ENCODE measurements at regions not wholly inside any gene's neighbourhood (a gene's known extent, or its start where the extent isn't known, plus 50 kb on each side); places are given as distances from the start of the nearest gene placed in this dataset.
"Not testable (repeated sequence)": the region's sequence is repeated elsewhere in the genome, so short reads cannot be mapped to it uniquely, and the experiment has no call there.

- no peak for DNase-seq
Observed at GRCh38 chr4:23068287-23068686, 375.6 kb downstream of the GBA3 start.

GRCh38 chr4:23062188-23062587 is 369.5 kb downstream of the GBA3 start:
- no peak for DNase-seq

DNA sequence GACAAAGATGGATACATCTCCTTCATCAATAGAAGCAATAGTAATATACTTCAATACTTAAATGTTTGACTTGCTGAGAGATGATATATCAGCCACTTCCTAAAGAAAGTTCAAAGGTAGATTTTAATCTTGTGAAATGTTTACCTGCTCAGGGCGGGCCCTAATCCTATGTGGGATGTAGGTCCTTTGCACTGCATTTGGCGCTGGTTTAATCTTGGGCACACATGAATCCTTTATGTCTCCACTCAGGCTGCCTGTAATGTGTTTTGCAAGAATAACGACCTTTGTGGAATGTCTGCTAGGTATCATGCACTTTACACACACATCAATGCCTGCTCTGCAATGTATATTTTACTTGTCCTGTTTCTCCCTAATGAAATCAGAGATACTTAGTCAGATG is 368.7 kb downstream of the GBA3 start:
- no peak for DNase-seq

- no peak for DNase-seq
Observed at GRCh38 chr4:23060776-23061175, 368.0 kb downstream of the GBA3 start.

DNA sequence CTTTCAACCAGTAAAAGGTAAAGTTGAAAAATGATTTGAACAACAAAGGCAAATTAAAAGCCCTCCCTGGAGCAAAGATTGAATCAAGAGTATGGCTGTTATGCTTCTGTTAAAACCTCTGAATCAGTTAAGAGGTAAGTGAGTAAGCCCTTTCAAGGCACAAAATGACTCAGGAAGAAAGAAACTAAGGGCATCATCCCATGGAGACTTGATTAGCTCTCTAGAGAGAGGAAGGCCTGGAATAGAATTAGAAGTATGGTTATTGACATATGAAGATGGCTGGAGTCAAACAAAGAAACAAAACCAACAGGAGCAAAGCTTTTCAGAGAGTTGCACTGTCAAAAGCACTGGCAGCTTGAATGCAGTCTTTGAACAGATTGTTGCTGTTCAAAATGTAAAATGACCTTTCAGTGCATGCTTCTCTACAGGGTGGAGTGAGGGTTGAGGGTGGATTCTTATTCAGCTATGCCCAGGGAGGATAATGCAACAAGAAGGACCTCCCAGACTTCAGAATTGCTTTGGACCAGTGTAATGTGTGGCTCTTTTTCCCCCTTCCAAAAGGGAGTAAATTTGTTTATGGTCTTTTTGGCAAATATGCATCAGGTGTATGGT is 365.5 kb downstream of the GBA3 start:
- DNase-seq: no peak

DNA sequence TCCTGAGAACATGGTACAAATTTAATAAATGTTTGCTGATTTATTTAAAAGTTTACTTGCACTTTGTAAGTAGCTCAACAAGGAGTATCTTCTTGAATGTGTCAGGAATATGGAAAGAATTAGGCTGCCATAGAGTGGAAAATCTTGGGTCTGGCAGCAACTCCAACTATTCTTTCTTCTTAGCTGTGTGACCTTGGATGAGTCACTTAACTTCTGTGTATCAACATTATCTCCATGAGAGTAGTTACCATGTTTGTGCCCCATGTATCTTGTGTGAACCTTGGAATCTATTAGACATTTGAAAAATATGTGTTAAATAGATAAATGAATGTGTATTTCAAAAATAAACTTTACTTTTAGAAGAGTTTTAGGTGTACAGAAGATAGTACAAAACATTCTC is 348.8 kb downstream of the GBA3 start:
- DNase-seq: no peak

DNA sequence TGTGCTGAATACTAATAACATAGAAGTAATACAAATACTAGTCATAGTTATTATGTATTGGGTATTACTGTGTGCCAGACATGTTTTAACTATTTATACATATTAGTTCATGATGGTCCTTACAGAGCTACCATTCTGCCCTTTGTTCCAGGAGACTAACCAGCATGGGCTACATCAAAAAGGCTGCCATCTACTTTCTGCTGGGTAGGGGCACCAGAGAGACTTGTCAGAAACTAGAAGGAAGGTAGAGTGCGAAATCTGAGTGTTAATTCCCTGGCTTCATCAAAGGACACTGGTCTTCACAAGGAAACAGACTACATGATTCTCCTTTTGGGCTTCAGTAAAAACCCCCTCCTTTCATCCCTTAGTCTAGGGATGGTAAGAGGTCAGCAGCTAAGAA is 347.8 kb downstream of the GBA3 start:
- no peak for DNase-seq

GRCh38 chr4:23039818-23040217 is 347.1 kb downstream of the GBA3 start:
- DNase-seq: no peak

DNA sequence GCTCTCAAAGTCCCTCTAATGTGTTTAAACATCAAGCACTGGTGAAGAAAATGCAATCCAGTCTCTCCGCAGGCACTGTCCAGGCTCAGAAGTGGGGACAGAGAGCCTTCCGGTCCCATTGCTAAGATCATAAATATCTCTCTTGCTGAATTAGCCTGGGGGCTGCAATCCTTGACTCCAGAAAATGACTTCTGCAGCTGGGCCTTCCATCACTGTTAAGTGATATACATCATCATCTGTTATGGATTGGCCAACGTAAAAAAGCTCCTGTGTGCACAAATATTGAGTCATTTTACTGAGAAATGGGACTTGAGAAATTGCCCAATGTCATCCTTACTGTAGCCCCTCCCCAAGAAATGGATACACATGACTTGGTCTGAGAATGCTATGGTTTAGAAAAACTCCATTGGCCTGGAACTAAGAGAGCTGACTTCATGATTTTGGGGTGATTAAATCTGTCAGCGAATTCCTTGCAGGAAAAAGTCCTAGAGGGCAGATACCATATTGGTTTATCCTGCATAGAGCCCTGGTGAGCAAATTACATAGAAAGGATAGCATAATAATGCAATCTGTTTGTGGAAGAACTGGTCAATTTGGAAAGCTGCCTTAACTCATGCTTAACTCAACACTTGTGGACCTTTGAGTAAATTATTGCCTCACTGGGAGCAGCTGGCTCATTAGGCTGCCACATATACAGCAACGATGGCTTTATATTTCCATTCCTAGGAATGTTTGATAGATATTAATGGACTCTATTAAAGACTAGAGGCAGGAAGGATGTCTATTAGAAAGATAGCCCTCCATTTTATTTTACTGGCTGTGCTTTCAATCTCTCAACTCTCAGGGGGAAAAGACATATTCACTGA is 346.1 kb downstream of the GBA3 start:
- DNase-seq: no peak

- no peak for DNase-seq
Observed at GRCh38 chr4:23036921-23037495, 344.3 kb downstream of the GBA3 start.

DNA sequence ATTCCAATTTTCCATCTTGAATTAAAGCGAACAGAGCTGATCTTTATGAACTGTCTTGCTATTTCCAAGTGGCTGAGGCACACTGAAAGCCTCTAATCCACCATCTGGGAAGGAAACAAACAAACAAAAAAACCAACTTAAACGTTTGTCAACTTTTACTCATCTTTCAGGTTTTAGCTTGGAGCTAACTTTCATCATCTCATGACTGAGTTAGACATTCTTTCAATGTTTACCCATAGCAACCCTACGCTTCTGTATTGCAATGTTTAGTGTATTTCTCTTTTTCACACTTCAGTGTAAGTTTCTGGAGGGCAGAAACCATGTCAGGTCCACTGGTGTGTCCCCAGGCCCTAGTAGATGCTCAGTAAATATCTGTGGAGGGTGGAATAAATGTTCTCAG is 343.8 kb downstream of the GBA3 start:
- DNase-seq: no peak

GRCh38 chr4:23035521-23036056 is 342.9 kb downstream of the GBA3 start:
- DNase-seq: no peak

GRCh38 chr4:23034731-23035130 is 342.0 kb downstream of the GBA3 start:
- DNase-seq: no peak

- DNase-seq: no peak
Observed at GRCh38 chr4:23033796-23034195, 341.1 kb downstream of the GBA3 start.

DNA sequence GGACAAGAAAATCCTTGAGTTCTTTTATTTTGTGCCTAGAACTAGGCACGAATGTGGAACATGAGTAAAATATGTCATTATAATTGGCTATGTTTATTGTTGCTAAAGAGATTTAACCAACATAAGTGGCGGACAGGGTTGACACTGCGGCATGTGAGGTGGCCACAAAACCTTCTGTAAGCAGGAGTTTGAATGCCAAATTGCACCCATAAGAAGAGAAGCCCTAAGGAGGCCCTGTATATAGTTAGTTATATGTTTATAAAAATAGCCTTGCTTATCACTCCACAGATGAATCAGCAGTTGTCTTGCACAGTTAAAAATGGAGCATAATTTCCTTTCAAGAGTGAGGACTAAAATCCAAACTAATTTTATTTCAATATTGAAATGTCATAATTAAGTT is 336.1 kb downstream of the GBA3 start:
- no peak for DNase-seq

GRCh38 chr4:23023666-23024065 is 330.9 kb downstream of the GBA3 start:
- no peak for DNase-seq

GRCh38 chr4:23023121-23023520 is 330.4 kb downstream of the GBA3 start:
- DNase-seq: no peak

DNA sequence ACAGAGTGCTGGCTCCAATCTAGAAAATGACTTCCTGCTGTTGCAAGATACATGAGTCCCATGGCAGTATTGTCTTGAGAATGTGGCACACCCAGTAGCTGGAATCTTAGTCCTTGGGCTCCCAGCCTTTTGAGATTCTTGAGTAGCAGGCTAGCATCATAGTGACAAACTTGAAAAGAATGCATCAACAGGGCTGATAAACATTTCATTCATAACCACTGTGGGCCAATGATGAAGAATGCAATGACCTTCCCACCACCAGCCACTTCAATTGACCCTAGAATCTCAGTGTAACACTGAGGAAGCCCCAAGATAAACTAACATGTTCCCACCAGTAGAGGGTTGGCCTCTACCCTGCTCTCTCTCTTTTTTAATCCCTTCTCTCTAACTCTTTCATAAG is 329.3 kb downstream of the GBA3 start:
- DNase-seq: no peak

GRCh38 chr4:23021040-23021439 is 328.3 kb downstream of the GBA3 start:
- DNase-seq: no peak

DNA sequence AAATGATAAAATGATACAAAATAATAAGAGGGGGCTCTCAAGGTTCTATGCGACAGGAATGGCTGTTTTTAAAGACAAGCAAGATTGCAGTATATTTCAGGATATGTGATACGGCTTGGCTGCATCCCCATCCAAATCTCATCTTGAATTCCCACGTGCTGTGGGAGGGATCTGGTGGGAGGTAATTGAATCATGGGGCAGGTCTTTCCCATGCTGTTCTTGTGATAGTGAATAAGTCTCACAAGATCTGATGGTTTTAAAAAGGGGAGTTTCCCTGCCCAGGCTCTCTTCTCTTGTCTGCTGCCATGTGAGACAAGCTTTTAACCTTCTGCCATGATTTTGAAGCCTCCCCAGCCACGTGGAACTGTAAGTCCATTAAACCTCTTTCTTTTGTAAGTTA is 327.7 kb downstream of the GBA3 start:
- not testable (repeated sequence) for DNase-seq

- DNase-seq: no peak
Observed at GRCh38 chr4:23016981-23017380, 324.2 kb downstream of the GBA3 start.

DNA sequence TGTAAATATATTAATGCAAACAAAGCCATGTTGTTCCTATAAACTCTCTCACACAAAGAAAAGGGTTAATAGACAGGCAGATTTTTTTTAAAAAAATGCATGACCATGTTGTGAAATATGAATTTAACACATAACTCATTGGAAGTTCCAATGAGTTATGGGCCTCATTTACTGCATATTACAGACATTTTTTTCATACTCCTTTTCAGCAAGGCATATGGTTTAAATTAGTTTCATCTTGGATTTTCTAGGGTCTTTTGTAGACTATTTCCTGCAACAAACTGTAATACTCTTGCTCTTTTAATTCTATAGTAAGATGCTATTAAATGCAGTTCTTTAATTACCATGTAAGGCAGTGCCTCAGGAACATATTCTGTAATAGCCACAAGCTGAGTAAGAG is 323.1 kb downstream of the GBA3 start:
- DNase-seq: no peak

DNA sequence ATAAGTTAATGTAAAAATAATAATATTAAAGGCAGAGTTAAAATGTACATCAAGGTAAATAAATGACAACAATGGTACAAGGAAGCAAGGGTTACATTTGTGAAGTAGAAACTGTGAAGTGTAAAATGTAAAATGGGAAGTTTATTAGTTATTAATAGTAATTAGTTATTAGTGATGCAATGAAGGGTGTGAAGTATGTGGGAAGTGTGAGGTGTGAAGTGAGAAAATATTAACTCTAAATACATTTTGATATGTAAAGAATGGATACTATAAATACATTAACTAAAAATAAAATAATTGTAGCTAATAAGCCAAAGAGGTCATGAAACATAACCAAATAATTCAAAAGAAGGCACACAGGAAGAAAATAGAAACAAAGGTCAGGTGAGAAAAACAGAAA is 316.4 kb downstream of the GBA3 start:
- DNase-seq: no peak

DNA sequence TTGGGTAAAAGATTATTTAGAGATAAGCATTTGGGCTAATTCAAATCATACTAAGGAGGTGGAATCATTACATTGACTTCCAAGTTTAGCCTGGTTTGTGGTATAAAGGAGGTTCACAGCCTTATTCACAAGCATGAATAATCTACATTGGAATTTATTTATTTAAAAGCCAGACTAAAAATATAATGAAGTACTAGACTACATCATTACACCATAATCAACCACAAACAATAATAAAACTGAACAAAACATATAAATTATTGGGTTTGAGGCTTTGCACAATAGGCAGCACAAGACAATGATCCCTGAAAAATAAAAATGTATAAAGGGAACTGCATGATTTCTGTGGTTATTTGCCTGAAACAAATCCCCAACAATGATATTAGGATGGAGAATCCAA is 314.0 kb downstream of the GBA3 start:
- no peak for DNase-seq

Data from stimulated activated CD4-positive, alpha-beta T cell treated with anti-CD3 and anti-CD28 coated beads, Interleukin-4, amount 100 ng/mL, for 1 hour (primary cell).